NCI-H1048 (cell line): ENCODE measurements at regions not wholly inside any gene's neighbourhood (a gene's known extent, or its start where the extent isn't known, plus 50 kb on each side); places are given as distances from the start of the nearest gene placed in this dataset.
A peak's percentile ranks its signal among the peaks of the same experiment; 100 is the strongest.
"Not testable (repeated sequence)": the region's sequence is repeated elsewhere in the genome, so short reads cannot be mapped to it uniquely, and the experiment has no call there.

Experiments
- DNase-seq: peaks from one replicate; lab custom pipeline; 2025; lab: John Stamatoyannopoulos, UW

GRCh38 chr2:236348279-236348678 is 84.1 kb upstream of the ASB18 start:
- no peak for DNase-seq

GRCh38 chr2:236348976-236349375 is 84.8 kb upstream of the ASB18 start:
- no peak for DNase-seq

GRCh38 chr2:236350426-236350825 is 86.2 kb upstream of the ASB18 start:
- DNase-seq, result no peak

- DNase-seq, result no peak
These were observed 87.8 kb upstream of the ASB18 start for GRCh38 chr2:236351966-236352525.

GRCh38 chr2:236352761-236353593 is 88.8 kb upstream of the ASB18 start:
- no peak for DNase-seq

GRCh38 chr2:236353594-236353942 is 89.4 kb upstream of the ASB18 start:
- no peak for DNase-seq

- DNase-seq, result no peak
These were observed 90.1 kb upstream of the ASB18 start for GRCh38 chr2:236354056-236354940.

- DNase-seq, result no peak
These were observed 90.9 kb upstream of the ASB18 start for GRCh38 chr2:236354973-236355595.

- DNase-seq, result no peak
These were observed 91.7 kb upstream of the ASB18 start for GRCh38 chr2:236355911-236356310.

- not testable (repeated sequence) for DNase-seq
These were observed 92.1 kb upstream of the ASB18 start for GRCh38 chr2:236356321-236356720.

- DNase-seq, result not testable (repeated sequence)
These were observed 94.3 kb upstream of the ASB18 start for GRCh38 chr2:236358482-236358881.

GRCh38 chr2:236359426-236360045 is 95.3 kb upstream of the ASB18 start:
- no peak for DNase-seq

- no peak for DNase-seq
These were observed 96.3 kb upstream of the ASB18 start for GRCh38 chr2:236360496-236360895.

GRCh38 chr2:236363711-236364277 is 99.6 kb upstream of the ASB18 start:
- no peak for DNase-seq

- DNase-seq, result no peak
These were observed 101.2 kb upstream of the ASB18 start for GRCh38 chr2:236365258-236366048.

GRCh38 chr2:236366049-236366387 is 101.8 kb upstream of the ASB18 start:
- no peak for DNase-seq

- no peak for DNase-seq
These were observed 102.2 kb upstream of the ASB18 start for GRCh38 chr2:236366397-236366796.

GRCh38 chr2:236367506-236368289 is 103.5 kb upstream of the ASB18 start:
- DNase-seq, result peak; percentile 20

- DNase-seq, result no peak
These were observed 105.5 kb upstream of the ASB18 start for GRCh38 chr2:236369661-236370062.

- no peak for DNase-seq
These were observed 106.7 kb upstream of the ASB18 start for GRCh38 chr2:236370847-236371409.
